Activated gamma-delta T cell treated with anti-CD3 and anti-CD28 coated beads, Interleukin-2, amount 50 U/mL, for 16 hours (primary cell): ENCODE measurements at regions not wholly inside any gene's neighbourhood (a gene's known extent, or its start where the extent isn't known, plus 50 kb on each side); places are given as distances from the start of the nearest gene placed in this dataset.
"Not testable (repeated sequence)": the region's sequence is repeated elsewhere in the genome, so short reads cannot be mapped to it uniquely, and the experiment has no call there.

Experiments
- DNase-seq: peaks from one replicate; pipeline ENCODE4 v3.0.0-alpha.2; 2020; ENCODE audit warnings: low read depth

DNA sequence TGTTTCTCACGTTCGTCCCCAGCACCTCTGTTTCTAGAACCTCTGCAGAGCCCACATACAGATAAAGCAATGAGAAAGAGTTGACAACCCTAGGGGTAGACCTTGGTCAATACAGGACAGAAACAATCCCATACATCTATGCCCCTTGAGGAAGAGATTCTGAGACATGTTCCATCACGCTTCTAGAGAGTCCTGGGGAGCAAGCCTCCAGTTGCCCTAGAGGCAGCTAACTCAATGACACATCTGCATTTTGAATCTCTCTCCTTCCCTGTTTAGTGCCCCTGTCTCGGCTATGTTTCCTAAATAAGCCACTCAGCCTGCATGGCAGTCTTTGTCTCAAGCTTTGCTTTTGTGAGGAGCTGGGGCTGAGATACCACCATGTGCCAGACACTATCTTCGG lies 435.3 kb downstream of the CD83 start:
- DNase-seq: no peak

DNA sequence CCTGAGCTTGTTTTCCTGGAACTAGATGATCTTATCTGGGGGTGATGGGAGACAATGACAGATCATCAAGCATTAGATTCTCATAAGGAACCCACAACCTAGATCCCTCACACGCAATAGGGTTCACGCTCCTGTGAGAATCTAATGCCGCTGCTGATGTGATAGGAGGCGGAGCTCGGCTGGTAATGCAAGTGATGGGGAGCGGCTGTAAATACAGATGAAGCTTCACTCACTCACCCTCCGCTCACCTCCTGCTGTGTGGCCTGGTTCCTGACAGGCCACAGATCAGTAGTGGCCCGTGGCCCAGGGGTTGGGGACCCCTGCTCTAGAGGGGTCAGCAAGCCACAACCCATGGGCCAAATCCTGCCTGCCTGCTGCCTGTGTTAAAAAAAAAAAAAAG lies 435.9 kb downstream of the CD83 start:
- DNase-seq: no peak

DNA sequence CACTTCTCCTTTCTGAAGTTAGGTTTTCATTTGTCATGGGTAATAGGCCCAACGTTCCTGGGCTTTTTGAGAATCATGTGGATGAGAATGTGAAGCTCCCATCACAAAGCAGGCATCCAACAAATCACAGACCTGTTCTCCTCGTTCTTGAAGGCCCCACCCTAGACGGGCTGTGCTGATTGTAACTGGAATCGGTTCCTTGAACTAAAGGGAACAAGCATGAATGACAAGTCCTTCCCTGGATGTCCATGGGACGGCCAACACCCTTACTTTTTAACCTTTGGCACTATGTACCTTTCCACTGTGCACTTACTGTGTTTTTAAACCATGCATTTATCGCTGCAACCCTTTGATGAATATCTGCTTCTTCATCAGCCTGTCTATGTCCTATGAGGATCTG lies 438.2 kb downstream of the CD83 start:
- no peak for DNase-seq

DNA sequence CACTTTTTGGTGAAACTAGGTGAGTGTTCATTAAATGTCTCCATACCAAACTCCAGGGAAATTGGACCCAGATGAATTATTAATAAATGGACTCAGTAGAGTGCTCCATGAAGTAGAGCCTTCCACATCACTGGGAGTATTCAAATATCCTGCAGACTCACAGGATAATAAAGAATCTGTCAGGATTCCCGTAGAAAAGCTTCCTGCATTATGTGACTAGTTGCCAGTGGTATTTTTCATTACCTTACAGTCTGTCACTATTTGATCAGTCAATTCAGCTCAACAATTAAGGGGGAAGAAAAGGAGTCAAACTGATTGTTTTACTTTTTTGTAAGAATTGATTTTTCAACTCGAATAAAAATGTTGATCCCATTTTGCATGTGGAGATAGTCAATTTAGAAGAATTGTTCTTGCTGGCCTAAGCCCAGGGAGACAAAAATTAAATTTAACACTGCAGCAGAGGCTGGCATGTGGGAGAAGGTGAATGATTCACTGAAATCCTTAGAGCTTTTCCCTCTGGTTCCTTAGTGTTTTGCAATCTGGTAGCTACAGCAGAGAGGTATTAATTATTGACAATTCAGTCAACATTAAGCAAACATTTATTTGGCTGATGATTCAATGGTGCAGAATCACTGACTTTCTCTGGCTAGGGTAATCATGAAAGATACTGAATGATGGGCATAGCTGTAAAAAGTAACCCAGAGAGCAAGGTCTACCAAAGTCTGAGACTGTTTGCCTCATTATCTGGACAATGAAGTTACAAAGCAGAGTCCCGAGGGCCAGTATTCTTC lies 442.4 kb downstream of the CD83 start:
- DNase-seq: no peak

DNA sequence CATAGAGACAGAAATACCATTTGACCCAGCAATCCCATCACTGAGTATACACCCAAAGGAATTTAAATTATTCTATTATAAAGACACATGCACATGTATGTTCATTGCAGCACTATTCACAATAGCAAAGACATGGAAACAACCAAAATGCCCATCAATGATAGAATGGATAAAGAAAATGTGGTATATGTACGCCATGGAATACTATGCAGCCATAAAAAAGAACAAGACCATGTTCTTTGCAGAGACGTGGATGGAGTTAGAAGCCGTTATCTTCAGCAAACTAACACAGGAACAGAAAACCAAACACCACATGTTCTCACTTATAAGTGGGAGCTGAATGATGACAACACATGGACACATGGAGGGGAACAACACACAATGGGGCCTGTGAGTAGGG lies 444.0 kb downstream of the CD83 start:
- DNase-seq: not testable (repeated sequence)

DNA sequence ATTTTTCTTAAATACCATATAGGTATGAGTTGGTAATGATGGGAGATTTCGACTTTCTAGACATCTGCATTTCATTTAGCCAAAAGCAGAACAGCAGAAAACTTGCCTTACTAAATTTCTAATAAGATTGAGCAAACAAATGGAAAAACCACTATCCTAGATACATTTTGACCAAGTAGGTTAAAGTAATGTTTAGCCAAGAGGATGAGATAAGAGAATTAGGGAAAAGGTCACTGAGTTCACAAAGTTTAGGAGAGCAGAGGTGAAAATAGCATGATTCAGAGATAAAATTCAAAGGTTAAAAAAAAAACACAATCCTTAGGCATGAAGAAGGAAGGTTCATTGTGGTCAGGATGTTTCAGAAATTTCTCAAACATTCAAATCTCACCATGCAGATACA lies 450.3 kb downstream of the CD83 start:
- DNase-seq: no peak

DNA sequence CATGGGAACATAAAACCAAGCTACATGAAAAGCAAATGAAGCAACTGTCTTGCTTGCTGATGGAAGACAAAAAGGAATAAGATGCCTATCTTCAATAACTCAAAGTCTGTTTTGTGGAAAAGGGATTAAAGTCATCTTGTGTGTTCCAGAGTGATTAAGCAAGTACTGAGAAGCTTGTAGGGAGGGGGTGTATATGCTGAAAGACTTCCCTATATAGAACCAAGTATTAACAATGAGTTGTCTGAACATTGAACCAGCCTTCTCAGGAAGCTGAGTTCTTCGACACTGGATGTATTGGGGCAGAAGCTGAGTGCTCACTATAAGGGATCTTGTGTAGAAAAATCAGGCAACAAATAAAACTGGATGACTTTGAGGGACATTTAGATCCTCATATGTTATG lies 451.8 kb downstream of the CD83 start:
- no peak for DNase-seq

DNA sequence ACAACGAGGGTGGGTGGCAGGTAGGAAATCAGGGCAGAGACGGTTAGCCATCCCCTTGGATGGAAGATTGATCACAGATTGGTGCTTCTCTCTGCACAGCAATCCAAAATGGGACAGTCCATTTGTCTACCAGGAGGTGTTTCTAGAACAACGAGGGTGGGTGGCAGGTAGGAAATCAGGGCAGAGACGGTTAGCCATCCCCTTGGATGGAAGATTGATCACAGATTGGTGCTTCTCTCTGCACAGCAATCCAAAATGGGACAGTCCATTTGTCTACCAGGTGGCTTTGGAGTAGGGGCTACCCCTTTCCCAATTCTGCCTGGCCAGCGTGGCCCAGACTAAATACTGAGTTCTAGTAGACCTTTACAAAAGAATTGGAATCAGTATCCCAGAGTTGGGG lies 452.3 kb downstream of the CD83 start:
- not testable (repeated sequence) for DNase-seq

DNA sequence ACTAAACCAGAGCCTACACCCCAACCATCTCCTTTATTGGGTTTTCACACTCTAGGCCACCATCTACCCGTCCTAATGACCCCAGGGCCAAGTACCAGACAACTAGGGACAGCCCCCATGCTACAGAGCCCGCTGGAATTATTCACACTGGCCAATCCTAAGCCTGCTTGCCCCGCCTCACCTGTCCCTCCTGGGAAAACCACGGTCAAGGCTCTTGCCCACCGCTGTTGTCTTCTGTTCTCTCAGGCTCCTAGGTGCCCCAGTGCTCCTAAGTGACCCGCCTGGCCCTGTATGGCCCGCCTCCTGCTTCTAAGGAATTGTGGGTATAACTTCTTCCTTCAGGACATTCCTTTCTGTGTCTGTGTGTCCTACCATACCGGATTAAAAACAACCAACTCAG lies 453.4 kb downstream of the CD83 start:
- no peak for DNase-seq

DNA sequence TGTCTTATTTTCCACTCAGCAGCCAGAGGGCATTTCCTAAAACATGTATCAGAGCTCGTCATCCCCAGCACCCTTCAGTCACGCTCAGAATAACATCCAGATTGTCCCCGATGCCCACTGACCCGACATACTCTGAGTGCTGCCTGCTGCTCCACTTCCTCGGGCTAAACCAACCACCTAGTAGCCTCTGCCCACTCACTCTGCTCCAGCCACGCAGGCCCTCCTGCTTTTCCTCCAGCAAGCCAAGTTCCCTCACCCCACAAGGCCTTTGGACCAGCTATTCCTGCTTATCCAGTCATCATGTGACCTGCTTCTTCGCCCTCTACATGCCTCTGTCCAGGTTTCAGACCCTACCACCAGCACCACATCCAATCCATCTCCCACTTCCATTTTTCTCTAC lies 454.2 kb downstream of the CD83 start:
- no peak for DNase-seq

DNA sequence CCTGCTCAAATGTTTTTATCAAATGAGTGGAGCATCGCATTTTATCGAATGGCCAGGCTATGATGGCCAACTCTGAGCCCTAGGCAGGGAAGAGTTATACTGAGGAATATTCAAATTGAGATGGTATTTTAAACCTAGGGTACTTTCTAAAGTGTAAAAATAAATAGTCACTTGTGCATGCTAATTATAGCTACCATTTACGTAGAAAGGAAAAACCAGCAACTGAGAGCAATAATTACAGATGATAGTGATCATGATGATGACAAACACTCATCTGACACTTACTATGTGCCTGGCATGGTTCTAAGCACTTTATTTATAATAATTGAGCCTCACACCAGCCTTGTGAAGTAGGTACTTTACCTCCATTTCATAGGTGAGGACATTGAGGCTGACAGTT lies 455.7 kb downstream of the CD83 start:
- DNase-seq: no peak

DNA sequence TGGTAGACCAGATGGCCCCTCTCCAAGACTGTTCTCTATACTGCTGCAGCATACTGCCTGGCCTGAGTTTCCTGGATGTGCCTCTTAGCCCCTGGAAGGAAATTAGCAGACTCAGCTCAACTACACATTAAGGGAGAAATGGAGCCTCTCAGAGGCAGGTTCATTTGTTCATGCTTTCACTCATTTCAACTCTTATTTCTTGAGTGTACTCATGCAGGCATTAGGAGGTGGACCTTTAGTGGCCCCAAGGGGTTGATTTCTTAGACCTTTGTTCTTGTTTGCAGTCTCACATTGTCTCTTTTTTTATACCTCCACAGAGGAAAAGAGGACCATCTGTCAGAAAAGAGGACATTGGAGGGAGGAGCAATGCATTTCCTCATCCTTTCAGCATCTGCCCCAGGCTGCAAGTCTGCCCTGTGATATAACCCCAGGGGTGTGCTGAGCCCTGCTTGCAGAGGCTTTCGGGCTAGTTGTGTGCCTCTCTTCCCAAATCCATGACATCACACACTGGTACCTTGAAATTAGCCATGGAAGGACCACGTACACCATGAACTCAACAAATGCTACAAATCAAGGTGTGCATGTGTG lies 456.2 kb downstream of the CD83 start:
- DNase-seq: no peak

DNA sequence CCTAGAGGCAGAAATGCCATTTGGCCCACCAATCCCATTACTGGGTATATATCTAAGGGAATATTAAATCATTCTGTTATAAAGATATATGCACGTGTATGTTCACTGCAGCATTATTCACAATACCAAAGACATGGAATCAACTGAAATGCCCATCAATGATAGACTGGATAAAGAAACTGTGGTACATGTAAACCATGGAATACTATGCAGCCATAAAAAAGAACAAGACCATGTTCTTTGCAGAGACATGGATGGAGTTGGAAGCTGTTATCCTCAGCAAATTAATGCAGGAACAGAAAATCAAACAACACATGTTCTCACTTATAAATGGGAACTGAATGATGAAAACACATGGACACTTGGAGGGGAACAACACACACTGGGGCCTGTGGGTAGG lies 458.4 kb downstream of the CD83 start:
- no peak for DNase-seq

DNA sequence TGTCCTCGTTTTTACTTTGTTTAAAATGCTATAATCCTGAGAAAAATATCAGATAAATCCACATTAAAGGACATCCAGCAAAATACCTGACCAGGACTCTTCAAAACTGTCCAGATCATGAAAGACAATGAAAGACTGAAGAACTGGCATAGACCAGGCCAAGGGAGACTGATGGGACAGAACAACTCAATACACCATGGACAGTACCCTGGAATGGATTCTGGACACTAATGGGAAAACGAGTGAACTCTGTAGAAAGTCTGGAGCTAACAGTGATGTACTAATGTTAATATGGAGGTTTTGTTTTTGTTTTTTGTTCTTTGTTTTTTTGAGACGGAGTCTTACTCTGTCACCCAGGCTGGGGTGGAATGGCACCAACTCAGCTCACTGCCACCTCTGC lies 461.4 kb downstream of the CD83 start:
- DNase-seq: no peak

DNA sequence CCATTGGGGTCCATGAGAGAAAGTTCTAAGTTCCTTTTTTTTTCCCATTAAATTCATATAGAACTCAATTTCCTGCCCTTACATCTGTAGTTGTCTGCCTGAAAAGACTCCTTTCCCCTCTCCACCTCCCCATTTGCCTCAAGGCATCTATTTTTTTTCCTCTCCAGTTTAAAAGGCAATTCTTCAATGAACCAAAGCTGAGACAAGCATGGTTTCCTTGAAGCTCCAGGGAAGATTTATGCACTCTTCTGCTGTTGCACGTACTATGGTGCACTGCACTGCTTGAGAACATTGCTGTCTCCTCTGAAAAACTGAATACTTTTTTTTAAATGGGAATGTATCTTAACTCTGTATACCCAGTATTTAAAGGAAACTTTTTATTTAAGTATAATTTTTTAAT lies 465.2 kb downstream of the CD83 start:
- no peak for DNase-seq

DNA sequence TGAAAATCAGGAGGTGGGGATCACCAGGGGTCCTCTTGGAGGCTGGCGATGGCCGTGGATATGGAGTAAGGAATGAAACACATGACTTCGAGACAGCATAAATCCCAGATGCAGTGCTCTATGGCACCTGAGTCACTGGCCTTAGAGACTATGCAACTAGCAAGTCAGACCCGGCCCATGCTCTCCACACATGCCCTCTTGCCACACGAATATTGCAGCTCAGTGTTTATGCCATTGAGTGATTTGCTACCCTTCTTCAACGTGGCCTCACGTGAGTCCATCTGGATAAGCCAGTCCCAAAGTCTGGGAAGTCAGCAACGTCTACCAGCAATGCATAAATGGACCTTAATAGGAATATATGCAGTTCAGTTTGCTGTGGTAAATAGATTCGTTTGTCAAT lies 466.3 kb downstream of the CD83 start:
- DNase-seq: no peak

DNA sequence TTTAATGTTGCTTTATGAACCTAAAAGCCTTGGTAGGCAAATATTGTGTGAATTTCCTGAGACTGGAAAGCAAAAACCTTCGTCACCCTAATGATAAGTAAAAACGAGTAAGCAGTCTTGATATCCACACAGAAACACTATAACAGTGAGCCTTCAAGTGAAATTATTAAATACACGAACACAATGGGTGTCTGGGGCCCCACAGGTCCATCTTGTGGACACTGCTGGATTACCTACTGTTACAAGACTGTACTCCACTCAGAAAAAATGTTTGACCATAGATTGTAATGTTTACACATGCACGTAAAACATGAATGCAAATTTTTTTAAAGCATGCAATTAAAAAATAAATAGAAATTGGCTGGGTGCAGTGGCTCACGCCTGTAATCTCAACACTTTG lies 466.9 kb downstream of the CD83 start:
- DNase-seq: no peak

DNA sequence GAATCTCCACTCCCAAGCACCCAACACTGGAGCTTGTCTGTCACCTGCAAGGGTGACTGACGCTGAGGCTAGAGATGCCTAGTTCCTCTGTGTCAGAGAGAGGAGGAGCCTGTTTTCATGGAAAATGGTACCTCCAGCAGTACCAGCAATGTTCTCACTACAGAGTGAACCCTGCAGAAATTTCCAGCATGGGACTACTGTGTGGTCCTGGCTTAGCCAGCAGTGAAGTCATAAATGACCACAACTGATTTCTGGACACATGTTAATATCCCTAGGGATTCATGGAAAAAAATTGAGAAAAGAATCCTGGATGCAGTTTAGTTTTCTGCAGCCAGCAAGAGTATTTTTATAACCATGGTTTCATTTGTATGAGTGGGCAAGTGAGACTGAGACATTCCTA lies 468.1 kb downstream of the CD83 start:
- no peak for DNase-seq

DNA sequence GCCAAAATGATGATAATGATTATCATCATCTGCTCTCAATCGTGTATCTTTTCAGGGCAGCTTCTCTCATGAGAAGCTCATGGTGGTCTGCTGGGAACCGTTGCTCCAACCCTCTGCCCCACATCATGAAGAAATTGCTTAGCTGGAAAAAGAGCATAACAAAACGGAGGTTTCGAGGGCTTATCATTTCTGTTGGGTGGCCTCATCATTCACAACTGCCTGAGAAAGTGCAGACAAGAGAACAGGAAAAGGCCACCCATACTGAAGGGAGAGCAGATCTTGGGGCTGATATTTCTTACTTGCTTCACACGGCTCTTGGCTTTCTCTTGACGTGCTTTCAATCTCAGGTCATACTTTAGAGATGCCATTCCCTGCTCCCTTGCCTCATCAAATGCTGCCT lies 471.6 kb downstream of the CD83 start:
- DNase-seq: no peak

DNA sequence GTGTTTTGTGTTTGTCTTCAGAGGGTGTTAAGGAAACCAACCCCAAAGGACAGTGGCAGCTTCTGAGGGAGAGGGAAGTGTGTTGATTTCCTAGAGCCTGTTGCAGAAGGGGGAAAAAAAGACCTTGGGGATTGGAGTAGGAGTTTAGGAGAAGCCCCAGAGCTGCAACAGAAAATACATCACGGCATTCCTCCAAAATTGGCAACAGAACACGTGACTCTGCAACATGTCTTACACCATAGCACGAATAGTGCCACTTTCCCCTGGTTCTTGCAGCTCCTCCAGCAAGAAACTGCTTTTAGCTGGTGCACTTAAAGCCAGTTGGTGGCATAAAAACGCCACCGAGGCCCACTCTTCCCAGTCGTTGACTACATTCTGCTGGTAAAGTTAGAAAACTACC lies 473.0 kb downstream of the CD83 start:
- DNase-seq: no peak

DNA sequence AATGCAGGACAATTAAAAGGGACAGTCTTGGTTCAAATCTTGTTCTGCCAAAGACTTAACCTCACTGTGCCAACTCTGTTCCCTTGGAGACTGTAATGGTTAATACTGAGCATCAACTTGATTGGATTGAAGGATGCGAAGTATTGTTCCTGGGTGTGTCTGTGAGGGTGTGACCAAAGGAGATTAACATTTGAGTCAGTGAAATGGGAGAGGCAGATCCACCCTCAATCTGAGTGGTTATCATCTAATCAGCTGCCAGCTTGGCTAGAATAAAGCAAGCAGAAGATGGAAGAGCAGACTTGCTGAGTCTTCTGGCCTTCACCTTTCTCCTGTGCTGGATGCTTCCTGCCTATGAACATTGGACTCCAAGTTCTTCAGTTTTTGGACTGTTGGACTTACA lies 474.4 kb downstream of the CD83 start:
- no peak for DNase-seq

DNA sequence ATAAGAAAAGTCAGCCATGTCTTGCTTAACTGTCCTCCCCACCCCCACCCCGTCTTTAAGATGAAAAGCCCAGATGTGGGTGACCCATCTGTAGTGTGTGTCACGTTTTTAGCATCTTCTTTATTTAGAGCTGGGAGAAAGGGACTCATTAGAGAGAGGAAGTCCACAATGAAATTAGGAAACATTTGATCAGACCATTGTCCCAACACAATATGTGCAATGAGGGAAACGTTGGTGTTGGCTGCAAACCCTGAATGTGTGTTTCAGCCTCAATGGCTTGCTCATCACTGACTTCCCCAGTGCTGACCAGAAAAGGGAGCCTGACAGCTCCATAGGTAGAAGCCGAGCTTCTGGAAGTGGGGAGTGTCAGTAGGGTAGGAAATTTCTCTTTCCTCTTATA lies 475.7 kb downstream of the CD83 start:
- DNase-seq: no peak

DNA sequence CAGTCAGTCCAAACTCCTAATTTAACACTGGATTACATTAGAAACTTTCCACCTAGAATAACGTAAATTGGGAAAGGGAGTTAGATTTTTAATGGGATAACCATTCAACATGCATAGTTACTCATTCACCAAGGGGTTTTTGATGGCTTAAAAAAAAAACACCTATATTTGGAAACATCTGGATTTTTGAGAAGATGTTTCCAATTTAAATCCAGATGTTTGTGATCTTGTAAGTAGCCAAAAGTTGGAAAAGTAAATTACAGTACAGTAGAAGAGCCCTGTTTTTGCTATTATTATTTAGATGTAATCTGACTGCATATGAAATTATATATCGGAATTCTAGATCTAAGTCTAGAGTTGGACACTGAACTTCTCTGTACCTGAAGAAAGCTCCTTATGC lies 478.2 kb downstream of the CD83 start:
- no peak for DNase-seq

DNA sequence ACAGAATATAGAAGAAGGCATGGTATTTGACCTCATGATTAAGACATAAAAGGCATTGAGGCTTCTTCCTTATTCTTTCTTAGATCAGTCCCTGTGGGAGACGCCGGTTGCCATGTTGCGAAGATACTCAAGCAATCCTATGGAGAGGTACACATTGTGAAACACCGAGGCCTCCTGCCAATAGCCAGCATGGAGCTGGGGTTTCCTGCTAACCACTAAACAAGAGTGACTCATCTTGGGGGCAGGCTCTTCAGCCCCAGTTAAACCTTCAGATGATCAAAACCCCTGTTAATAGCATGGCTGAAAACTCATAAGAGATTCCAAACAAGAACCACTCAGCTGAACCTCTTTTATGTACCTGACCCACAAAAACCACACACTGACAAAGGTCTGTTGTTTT lies 478.8 kb downstream of the CD83 start:
- no peak for DNase-seq
